GM18909 (cell line): ENCODE measurements at regions not wholly inside any gene's neighbourhood (a gene's known extent, or its start where the extent isn't known, plus 50 kb on each side); places are given as distances from the start of the nearest gene placed in this dataset.

Experiments used
- ATAC-seq: cut with Tn5 transposase; IDR thresholded peaks from one replicate; pipeline ENCODE4 v1.9.1; 2021; ENCODE audit warnings: mild to moderate bottlenecking; ENCODE audit not compliant: unreplicated experiment, poor library complexity

DNA sequence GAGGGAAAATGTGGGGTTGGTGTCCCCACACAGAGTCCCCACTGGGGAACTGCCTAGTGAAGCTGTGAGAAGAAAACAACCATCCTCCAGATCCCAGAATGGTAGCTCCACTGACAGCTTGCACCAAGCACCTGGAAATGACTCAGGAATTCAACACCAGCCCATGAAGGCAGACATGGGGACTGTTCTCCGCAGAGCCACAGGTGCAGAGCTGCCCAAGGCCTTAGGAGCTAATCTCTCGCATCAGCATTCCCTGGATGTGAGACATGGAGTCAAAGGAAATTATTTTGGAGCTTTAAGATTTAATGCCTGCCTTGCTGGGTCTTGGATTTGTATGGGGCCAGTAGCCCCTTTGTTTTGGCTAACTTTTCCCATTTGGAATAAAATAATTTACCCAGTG is 367.9 kb downstream of the FAM133A start:
- no peak for ATAC-seq

DNA sequence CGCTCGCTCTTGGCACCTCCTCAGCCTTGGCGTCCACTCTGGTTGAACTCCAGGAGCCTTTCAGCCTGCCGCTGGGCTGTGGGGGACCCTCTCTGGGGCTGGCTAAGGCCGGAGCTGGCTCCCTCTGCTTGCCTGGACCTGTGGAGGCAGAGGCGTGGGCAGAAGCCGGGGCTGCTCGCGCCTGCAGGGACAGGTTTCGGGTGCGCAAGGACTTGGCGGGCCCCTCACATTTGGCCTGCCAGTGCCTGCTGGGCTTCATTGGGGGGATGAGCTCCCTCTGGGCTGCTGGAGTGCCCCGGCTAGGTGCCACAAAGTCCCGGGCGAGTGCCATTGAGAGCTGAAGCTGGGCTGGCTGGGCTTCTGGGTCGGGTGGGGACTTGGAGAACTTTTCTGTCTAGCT is 371.7 kb downstream of the FAM133A start:
- no peak for ATAC-seq

DNA sequence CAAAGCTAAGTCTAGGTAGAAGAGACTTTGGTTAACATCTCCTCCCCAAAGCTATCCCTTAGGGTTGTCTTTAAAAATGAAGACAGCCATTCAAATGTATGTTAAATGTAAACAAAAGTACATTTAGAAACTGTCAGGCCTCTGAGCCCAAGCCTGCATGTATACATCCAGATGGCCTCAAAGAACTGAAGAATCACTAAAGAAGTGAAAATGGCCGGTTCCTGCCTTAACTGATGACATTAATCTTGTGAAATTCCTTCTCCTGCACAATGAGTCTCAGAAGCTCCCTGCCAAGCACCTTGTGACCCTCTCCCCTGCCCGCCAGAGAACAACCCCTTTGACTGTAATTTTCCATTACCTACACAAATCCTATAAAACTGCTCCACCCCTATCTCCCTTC is 377.9 kb downstream of the FAM133A start:
- no peak for ATAC-seq

DNA sequence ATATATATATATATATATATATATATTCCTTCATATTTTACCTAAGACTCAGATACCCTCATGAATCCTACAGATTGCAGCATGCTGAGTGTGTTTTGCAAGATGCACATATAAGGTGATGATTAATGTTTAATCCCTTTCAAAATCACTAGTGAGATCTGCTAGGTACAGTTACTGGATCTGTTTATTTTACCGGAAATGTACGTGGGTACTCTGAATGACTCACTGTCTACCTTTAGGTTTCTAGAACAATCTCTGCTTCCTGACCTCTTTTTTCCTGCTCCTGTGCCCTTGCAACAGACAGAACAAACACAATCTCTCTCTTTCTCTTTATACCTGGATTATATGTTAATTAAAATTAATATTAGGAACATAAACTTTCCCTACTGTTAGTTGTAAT is 379.6 kb downstream of the FAM133A start:
- no peak for ATAC-seq

DNA sequence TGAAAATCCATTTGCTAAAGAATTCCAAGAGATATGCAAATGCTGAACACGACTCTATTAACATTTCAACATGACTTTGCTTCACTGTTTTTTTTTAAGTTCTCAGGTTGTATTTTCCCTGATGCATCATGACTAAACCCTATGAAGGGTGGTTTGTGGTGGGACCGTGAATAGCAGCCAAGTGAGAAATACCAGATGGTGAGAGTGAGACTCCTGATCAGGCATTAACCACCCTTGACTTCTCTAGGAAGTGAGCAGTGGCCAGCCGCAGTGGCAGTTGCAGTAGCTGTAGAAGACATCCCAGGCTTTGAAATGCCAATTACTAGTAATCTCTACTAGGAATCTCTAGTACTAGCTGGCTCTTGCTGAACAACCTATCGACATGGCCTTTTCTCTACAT is 383.4 kb downstream of the FAM133A start:
- ATAC-seq = no peak

DNA sequence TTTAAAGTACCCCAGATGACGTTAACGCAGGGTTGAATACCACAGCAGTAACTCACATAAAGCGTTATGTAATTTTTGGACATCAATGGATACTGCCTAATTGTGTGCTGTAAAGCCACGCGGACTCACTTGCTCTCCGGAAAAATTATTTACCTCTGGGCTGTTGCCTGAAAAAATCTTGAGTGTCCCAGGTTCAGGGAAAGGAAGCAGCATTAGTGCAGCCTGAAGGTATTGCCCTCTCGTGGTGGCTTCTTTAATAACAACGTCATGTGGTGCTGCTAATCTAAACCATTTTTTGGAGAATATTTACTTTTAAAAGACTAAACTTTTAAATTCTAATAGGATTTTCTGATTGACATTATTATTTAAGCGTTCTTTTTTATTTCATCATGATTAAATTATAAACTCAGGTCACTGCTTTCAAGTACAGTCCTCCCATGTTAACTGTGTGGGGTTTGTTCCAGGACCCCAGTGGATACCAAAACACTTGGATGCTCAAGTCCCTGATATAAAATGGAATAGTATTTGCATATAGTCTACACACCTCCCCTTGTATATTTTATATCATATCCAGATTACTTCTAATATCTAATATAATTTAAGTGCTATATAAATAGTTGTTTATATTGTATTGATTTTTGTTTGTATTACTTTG is 384.8 kb downstream of the FAM133A start:
- no peak for ATAC-seq

DNA sequence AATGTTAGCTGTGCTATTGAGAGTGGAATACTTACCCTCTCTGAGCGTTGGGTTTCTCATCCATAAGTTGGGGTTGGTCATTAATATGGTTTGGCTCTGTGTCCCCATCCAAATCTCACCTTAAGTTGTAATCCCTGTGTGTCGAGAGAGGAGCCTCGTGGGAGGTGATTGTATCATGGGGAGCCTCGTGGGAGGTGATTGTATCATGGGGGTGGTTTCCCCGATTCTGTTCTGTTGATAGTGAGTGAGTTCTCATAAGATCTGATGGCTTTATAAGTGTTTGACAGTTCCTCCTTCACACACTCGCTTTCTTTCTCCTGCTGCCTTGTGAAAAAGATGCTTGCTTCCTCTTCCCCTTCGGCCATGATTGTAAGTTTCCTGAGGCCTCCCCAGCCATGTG is 391.1 kb downstream of the FAM133A start:
- no peak for ATAC-seq

DNA sequence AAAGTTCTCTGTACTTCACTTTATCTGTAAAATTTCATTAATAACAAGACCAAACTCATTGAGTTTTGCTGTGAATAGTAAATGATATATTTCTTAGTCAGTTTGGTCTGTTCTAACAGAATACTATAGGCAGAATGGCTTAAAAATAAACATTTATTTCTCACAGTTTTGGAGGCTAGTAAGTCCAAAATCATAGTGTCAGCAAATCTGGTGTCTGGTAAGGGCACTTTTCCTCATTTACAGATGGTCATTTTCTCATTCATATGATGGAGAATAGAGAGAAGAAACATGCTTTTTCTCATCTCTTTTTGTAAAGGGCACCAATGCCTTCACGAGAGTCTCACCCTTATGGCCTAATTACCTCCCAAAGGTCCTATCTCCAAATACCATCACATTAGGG is 415.1 kb downstream of the FAM133A start:
- no peak for ATAC-seq

DNA sequence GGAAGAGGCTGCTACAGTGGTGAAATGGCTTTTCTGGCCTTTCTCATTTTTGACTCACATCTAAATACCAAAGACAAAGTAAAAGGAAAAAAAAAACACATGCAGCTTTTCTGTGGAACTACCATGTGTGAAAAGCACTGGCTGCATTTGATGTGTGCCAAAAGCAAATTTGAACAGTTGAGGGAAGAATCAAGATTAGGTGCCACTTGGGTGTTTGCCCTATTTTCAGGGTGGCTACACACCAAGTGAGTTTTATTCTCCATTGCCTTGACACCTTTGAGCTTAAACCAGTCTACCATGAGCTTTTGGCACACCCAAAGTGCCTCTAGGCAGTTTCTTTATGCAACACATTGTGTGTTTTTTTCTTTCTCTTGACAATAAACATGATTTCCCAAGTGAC is 423.9 kb downstream of the FAM133A start:
- no peak for ATAC-seq

DNA sequence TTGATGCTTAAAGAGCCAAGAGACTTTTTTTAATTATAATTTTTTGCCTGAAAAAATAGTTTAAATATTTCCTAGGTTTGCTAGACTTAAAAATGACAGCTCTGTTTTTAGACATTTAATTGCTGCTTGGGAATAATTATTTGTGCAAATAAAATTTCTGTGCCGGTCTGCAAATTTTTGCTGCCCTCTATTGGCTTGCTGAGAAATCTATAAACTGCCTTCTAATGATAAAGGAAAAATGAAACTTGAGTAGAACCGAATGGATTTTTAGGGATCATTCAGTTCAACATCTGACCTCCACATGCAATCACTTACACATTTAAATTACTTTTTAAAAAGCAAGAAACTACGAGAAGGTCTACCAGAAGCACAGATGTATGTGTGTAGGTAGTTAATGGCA is 434.0 kb downstream of the FAM133A start:
- no peak for ATAC-seq

DNA sequence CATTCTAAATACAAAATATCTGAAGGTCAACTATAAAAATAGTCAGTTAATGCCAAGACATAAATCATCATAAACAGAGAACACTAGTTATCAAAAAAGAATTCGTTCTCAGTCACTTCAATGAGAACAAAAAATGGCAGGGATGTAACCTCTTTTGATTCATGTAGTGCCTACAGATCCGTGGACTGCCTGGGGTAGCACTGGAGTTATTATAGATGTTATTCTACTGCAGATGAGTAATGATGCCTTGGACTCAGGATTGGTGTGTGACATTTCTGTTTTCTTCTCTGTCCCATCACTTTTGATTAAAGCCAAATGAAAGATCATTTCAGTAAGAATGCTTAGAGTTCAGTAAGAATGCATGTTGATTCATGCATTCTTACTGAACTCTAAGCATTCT is 440.4 kb downstream of the FAM133A start:
- no peak for ATAC-seq

DNA sequence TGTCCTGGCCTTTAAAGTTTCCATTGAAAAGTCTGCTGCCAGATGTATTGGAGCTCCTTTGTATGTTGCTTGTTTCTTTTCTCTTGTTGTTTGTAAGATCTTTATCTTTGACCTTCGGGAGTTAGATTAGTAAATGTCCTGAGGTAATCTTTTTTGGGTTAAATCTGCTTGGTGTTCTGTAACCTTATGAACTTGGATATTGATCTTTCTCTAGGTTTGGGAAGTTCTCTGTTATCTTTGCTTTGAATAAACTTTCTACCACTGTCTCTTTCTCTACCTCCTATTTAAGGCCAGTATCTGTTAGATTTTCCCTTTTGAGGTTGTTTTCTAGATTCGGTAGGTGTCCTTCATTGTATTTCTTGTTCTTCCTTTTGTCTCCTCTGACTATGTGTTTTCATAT is 447.8 kb downstream of the FAM133A start:
- ATAC-seq = no peak

DNA sequence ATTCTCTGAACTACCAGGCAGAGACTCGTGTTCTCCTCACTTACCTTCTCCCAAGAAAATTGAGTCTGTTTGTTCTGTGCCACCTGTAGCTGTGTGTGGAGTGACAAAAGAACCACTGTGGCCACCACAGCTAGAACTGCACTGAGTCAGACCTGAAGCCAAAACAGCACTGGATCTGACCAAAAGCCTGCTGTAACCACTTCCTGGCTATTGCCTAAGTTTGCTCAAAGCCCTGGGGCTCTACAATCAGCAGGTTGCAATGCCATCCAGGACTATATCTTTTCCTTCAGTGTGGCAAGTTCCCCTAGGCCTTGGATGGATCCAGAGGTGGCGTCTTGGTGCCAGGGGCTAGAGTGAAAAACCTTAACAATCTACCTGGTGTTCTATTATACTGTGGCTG is 449.1 kb downstream of the FAM133A start:
- ATAC-seq = no peak

DNA sequence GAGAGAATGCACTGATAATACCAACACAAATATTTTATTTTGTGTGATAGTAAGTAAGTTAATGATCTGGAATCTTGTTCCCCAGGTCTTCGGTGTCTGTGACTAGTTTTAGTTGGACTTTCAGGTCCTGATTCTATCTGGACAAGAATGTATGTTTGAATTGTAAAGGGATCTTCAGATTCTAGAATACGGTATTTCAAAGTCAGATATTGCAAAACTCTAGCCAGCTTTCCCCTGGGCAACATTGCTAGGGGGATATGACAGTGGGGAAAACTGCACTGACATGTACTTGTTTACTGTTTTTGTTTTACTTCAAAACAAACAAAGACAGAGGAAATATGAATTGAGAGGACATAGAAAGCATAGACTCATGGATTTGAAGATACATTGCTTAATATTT is 489.0 kb downstream of the FAM133A start:
- ATAC-seq = no peak

DNA sequence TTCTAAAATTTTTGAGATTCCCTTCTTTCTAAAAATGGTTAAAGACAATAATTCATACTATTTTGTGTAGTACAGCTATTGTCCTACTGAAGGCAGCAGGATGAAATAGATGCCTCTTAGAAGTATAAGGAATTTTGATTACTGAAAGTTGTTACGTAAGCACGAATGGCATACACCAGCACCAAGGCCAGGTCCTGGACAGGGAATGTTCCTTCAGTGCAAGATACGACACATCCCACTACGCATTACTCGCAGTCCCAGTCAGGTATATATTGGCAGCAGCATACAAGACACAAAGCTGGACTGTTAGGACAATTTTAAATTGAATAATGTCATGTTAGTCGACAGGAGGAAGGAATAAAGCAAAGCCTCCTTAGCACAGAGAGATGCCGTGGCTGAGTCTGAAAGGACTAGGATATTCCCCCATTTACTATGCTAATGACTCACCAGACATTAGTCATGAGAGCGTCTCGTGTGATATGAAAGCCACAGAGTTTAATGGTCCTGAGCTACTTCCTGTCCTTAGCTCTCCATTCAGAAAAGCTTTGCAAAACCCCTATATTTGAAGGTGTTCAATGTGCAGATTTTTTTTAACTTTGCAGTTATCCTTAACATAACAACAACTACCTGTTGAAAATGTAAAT is 504.3 kb downstream of the FAM133A start:
- ATAC-seq = no peak

DNA sequence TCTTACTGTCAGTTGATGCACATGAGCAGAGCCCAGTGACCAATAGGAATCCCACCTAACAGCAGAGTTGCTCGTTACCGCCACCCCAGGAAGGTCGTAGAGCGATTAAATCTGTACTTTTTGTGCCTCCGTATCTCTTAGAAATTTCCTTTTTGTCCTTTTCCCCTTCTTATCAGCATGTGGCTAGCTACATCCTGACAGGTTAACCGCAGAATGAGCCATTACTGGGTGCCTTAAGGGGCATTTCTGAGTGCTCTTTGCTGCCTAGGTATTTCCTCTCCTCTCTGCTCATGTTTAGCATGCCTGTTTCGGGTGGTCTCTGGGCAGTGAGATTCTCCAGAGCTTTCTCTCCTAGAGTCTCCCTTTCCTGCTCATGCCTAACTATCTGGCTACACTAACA is 530.5 kb downstream of the FAM133A start:
- no peak for ATAC-seq

DNA sequence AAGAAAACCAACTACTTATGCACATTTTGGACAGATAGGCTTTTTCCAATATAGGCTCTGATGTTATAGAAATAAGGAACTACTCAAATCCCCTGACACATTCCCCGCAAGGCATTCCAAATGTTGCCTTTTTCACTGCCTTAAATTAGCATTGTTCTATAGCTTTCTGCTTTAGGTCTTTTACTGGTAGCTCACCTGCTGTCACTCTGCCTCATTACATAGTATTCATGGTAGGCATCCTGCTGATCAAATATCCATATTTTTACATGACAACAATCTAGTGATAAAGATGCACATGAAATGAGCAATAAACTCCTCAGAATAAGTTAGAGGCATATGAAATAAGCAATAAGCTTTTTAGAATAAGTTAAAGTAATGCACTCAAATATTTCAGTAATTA is 542.7 kb downstream of the FAM133A start:
- ATAC-seq = no peak

DNA sequence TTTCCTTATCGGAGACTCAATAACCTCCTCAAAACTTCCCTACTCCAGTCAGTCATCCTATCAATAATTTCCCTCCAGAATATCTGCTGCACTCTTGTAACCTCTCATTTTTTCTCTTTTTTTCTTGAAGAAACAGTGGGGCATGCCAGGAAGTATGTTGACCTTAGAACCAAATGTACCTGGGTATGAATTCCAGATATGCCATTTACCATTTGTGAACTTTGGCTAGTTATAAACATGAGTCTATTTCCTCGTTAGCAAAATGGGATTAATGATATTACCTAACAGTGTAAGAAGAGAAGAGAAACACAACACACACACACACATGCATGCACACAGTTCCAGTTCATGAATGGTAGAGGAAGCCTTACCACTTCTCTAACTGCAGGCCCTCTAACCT is 578.2 kb downstream of the FAM133A start:
- ATAC-seq = no peak

DNA sequence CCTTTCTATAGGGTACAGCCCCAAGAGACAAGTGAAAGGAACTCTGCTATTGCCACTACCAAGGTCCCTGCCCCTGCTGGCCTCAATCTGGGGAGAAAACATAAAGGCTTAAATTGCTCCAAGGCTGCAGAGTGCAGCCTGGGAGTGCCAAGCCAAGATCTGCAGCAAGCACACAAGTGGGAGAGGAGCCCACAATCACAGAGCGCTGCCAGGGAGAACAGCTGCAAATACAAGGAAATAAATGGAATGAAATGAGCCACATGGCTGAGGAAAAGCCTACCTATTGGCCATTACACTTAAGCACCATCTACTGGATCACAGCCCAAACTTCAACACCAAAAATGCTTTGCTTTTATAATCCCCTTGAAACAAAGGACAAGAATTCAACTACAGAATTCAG is 582.4 kb downstream of the FAM133A start:
- ATAC-seq = no peak

DNA sequence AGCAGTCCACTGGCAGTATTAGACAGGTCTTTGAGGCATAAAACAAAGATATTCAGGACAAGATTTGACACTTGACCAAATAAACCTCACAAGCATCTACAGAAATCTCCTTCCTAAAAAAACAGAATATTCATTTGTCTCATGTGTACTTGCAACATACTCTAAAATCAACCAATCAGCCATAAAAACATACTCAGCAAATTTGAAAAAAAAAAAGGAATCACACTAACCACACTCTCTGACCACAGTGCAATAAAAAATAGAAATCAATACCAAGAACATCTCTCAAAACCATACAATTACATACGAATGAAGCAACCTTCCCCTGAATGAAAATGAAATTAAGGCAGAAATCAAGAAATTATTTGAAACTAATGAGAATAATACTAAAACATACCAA is 591.3 kb downstream of the FAM133A start:
- ATAC-seq = no peak

DNA sequence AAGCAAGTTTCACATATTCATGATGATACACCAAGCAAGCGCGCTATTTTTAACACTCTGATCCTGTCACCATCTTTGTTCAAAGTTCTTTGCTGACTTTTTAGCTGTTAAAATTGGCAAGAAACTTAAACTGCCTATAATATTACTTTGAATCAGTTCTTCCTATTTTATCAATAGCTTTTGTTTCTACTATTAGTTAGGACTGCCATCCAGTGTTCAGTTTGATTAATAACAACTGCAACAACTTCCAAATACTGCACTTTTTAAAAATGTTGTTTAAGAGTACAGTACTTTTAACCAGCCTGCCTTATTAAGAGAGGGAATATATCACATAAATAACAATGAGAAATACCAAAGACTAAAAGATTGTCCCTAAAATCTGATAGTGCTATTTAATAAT is 614.3 kb downstream of the FAM133A start:
- no peak for ATAC-seq

DNA sequence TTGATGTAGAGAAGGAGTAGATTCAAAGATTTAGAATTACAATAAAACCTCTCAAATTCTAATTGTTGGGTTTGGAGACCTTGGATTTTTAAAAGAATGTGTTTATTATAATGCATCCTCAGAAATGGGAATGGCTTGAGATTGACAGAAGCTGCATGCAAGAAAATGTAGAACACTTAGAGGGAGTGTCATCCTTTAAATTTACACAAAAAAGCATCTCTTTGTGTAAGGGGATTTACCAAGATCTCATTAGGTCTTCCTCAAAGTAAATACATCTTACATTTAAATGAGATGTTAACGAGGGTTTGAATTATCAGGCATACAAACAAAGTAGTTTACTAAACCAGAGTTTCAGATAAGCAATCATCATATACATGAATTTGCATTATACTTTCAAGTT is 615.0 kb downstream of the FAM133A start:
- ATAC-seq = no peak

DNA sequence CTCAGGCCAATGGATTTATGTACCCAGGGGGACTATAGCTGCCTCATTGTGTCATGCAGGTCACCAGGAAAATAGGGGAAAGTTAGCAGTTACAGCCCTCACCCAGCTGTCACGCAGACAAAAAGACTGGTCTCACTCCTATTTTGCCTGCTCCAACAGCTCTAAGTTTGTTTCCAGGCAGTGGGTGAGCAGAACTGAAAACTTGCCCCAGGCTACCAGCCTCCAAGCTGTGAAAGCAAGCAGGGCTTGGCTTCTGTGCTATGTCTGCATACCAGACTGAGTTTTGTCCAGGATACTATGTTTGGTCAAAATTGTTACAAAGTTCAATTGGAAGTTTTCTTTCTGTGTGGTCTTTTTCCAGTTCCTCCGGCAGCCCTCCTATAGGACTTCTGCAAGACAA is 628.4 kb downstream of the FAM133A start:
- no peak for ATAC-seq
